Activated T-cell treated with anti-CD3 and anti-CD28 coated beads, Interleukin-2, amount 50 U/mL, for 48 hours (primary cell): ENCODE measurements at regions not wholly inside any gene's neighbourhood (a gene's known extent, or its start where the extent isn't known, plus 50 kb on each side); places are given as distances from the start of the nearest gene placed in this dataset.

ENCODE experiments used
- DNase-seq, 2 experiments: peaks; one replicate each; pipeline ENCODE4 v3.0.0-alpha.2; 2020

DNA sequence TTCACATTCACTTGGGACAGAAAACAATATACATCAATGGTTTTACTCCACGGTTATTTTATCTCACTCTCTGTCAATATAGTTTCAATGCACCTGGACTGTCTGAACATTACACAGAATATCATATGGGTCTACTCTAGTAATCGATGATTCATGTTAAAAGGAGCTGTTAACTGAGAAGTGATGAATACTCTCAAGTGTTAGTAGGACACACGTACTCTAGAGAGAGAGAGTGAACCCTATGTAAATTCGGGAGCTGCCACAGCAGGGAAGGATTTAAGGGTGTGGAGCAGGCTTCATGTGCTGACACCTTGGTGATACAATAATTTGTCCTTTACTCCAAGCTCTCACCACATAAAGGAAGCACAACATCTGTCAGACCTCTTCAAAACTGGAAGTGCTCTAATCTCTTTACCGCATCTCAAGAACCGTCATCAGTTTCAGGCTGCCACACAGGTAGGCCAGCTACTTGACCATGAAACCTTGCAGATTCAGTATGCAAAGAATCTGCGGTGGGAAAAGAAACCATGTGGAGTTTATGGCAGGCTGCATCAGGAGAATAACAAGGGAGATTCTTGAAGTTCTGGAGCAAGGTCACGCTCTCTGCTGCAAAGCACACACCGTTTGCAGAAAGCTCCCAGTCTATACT, 199.2 kb upstream of the TMC3 start:
- no peak for DNase-seq

DNA sequence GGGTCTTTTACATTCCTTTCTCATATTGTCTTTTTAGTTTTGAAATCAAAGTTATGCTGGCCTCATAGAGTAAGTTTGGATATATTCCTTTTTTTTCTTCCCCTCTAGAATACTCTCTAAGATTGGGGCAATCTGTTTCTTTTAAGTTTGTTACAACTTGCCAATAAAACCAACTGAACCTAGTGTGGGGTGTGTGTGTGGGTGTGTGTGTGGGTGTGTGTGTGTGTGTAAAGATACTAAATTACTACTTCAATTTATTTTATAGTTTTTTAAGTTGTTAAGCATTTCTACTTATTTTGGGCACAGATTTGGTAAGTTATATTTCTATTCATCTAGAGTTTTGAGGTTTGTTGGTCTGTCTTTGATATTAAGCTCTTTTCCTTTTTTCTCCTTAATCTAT, 198.2 kb upstream of the TMC3 start:
- no peak for DNase-seq

DNA sequence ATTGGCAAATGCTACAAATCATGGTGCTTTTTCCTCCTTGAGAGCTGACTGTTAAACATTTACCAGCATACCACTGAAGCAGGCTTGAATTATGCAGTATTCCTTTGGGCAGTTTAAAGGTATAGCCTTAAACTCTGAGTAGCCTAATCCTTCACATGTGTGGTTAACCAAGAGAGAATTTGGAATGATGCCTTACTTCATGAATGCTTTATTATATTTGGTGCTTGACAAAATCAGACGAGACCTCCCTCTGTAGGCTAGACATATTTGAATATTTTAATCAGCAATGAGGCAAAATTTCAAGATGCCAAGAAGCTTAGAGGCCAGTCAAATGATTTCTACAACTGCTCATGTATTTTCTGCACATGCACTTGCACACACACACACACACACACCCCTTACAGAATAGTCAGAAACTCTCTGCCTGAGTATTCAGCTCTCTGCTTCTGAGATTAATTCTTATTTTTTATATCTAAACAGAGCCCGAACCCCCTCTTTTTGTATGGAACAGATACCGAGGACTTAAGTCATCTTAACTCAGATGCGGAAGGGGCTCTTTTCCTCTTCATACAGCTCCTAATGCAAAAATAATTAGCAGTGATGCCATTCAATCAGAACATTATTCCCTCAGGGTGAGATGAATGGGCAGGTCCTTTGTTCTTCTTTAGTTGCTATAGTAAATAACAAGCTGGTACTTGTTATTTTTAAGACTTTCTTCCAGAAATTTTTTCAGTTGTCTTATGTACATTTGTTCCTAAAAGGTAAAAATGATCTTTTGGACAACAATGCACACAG, 195.5 kb upstream of the TMC3 start:
- DNase-seq: no peak

DNA sequence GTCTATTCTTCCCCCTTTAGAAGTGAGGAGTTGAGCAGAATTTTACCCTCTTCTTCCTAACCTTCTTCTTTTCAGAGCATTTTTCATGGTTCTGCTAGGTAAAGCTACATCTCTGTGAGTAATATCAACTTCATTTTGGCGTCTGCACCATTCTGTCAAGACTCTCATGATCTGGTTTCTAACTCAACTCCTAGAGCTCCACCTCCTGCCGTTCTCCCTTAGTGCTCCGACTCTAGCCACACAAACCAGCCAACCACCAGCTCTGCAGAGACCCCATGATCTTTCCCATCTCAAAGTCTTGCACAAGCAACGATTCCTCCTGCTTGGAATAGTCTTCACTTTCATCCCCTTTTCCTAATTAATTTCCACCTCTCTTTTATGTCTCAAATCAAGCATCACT, 193.9 kb upstream of the TMC3 start:
- no peak for DNase-seq

DNA sequence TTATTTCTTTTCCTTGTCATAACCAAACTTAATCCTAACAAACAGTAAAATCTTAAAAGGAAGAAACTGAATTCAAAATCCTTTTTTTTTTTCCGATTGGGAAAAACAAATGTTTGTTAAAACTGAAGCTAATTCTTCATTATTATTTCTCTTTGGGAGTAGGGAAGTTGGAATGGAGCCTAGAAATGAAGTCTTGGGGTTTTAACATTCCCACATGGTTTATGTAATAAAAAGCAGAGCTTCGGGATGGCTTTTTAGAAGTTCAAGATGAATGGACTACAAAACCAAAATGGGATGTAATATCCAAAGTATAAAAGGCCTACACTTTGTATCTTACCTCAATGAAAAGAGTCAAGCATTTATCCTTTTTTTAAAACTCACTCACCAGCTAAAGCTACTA, 189.0 kb upstream of the TMC3 start:
- no peak for DNase-seq

DNA sequence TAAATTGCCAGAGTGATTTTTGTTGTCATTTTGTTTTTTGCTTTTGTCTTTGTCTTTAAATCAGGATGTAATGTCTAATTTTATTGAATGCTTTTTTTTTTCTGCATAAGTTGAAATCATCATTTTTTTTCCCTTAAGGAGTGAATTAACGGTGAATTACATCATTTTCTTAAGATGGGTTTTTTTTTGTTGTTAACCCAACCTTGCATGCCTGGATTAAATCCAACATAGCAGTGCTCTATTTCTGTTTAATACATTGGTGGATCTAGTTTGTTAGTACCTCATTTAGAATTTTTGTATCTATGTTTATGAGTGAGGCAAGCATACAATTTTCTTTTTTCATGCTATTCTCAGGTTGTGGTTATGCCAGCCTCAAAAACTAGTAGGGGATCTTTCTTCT, 186.4 kb upstream of the TMC3 start:
- DNase-seq: no peak

DNA sequence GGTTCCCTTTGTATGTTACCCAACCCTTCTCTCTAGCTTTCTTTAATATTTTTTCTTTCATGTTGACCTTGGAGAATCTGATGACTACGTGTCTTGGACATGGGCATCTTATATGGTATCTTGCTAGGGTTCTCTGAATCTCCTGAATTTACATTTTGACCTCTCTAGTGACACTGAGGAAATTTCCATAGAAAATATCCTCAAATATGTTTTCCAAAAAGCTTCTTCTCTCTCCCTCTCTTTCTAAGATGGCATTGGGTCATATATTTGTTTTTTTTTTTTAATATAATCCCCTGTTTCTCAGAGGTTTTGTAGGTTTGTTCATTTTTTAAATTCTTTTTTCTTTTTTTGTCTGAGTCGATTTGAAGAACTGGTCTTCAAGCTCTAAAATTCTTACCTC, 184.0 kb upstream of the TMC3 start:
- DNase-seq: no peak

DNA sequence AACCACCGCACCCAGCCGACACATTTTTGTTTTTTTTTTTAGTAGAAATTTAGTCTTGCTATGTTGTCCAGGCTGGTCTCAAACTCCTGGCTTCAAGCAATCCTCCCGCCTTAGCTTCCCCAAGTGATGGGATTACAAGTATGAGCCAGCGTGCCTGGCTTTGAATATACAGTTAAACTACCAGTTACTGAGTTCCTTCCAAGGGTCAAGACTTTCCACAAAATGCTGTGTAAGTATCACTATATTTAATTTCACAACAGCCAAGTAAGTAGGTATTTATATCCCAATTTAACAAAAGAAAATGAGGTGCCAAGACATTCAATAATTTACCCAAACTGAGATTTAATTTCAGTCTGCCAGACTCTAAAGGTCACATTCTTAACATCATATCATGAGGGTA, 181.3 kb upstream of the TMC3 start:
- DNase-seq: no peak

DNA sequence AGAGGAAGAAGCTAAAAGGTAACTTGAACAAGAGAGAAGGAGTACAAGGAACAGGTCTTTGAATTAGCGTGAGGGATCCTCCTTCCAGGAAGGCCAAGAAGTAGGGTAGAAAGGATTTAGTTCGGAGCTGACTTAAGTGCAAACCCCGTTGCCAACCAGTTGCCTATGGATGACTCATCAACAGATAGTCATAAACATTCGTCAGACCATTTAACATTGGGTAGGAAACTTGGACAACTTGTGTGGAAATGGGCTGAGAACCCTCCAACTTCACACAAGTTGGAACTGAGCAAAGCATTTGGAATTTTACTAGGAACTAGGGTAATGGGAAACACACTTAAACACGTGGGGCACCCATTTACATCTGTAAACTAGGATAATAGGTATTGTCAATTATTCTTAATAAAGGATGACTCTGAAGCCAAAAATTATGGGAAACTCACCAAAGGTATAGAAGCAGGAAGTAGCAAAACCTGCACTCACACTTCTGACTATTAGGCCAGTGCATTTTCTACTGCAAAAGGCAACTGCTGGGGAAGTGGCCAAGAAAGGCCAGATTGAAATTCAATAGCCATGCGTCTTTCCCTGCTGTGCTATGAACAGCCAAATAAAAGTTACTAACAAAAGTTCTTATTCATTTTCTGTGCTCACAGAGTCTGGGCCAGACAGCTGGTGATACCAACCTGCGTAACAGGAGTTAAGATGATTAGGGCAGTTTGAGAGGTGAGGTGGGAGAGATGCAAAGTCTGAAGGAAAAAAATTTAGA, 174.5 kb upstream of the TMC3 start:
- DNase-seq: no peak

DNA sequence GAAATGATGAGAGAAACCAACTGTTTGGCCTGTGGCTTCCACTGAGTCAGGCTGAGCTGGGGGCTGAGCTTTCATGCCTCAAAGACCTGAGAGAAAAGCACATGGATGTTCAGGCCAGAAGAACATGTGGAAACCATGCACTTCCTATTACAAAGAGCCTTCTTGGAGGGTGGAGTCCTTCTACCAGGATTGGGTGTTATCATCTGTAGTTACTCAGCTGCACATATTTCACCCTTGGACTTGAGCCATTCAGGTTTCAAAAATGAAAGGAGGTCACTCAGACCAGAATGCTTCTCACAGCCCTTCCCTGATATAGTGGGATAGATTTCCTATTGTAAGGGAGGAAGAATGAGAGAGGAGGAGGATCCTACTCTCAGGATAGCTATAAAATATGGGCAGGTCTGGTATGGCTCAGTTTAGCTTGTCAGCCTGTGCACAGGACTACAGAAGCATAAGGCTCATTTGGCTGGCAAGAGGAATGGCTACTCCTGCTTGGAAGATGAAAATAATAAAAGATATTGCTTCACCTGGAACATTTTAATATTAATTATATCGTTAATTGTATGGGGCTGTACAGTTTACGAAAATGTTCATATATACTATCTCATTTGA, 173.6 kb upstream of the TMC3 start:
- no peak for DNase-seq

DNA sequence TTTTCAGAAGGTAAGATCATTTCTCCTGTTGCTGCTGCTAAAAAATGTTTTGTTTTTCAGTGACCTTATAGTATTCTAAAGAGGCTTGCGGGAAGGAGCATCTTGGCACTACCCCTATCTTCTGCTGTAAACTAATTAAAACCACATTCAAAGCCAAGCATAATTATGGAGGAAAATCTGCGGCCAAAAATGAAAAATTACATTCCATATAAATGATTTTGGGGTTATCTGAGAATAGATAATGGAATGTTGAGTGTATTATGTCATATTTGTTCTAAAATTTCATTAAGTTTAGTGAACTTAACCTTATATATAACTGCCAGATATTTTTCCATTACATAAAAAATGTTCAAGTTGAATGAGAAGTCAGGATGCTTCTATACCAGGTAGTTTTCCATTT, 170.4 kb upstream of the TMC3 start:
- no peak for DNase-seq

DNA sequence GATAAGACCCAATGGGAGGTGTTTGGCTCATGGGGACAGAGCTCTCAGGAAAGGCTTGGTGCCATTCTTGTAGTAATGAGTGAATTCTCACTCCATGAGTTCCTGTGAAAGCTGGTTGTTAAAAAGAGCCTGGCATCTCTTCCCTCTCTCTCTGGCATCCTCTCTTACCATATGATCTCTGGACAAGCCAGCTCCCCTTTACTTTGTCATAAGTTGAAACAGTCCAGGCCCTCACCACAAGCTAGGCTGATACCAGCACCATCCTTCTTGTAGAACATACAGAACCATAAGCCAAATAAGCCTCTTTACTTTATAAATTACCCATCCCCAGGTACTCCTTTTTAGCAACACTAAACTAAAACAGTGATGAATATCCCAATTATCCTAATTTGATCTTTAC, 166.9 kb upstream of the TMC3 start:
- no peak for DNase-seq

DNA sequence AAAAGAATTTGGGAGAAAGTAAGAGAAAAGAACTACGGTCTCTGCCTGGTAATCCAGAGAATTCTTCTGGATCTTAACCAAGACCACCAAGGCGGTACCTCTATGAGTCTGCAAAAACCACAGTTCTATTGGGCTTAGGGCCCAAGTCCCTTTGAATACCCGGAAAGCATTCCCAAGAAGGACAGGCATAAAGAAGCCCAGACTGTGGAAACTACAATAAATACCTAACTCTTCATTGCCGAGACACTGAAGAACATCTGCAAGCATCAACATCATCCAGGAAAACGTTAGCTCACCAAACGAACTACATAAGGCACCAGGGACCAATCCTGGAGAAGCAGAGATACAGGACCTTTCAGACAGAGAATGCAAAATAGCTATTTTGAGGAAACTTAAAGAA, 162.3 kb upstream of the TMC3 start:
- no peak for DNase-seq

DNA sequence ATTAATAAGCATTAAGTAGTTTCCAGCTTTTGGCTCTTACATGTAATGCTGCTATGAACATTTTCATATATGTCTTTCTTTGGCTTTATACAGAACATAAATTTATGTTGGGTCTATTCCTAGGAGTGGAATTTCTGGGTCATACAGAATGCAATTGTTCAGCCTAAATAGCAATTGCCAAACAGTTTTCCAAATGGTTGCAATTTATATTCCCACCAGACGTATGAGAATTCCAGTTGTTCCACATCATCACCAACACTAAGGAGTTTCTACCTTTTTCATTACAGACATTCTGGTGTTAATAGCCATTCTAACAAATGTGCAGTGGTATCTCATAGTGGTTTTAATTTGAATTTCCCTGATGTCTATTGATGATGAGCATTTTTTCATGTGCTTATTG, 160.1 kb upstream of the TMC3 start:
- no peak for DNase-seq

DNA sequence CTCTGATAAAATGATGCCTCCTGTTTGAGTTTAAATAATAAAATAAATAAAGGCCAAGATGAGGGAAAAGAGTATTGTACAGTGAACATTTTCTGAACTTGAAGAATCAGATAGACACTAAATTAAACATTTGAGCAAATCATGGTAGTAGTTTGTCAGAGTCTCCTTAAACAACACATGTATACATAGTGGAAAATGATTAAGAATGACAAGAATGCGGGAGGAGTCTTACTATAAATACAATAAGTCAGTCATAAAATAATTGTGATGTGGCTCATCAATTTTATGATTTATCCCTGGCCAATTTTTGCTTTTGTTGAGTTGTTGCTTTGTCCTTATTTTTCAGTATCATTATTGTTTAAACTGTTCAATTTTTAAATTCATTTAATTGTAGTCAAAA, 158.0 kb upstream of the TMC3 start:
- DNase-seq: no peak

DNA sequence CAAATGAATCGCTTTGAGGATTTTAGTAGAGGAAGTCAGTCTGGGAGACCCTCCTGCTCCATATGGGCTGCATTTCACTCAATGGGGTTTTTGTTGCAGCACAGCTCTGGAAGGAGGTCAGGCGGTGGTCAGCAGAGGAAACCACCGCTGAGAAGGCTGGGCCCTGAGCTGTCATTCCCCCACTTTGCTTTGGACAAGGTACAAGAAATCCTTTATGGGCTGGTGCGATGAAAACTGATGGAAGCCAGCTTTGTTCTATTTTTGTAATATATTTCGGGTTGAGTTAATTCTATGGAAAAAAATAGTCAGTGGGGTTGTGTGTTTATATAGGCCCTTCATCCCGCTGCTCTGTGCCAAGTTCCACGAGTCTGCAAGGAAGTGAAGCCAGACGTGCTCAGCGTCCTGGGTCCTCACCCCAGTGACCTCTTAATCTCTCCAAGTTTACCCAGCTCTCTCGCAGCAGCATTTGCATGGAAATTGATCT, 157.1 kb upstream of the TMC3 start:
- no peak for DNase-seq

DNA sequence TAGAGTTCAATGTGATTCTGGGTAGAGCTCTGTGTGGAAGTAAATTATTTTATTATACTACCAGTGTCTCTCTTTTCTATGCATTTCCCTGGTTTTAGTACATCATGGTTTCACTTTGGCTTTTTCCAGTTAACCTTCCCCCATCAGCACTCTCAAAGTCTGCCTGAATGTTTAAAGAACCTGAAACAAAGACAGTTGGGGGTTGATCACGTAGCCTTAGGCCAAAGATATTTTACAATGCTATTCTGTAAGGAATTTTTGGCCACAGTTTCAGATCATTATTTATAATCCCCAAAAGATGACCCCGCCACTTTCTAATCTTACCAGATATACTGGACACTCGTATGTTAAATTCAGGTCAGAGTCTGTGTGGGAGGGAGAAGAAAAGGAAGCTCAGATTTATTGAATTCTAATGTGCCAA, 156.3 kb upstream of the TMC3 start:
- DNase-seq: no peak

DNA sequence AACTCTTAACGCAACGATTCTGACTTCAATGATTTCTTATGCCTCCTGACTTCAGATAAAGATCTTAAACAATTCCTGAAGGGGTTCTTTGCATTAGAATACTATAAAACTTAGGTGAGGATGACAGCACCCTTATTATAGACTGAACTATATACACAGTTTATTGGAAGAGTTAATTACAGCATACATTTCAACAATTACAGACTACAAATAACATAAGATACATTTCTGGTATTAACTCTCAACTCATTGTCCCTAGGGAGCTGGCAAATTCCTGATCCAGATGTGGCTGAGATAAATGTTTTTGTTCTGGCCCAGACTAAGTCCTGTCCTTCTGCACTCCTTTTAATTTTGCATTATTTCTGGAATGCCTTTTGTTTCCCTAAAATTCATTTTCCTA, 155.5 kb upstream of the TMC3 start:
- no peak for DNase-seq

DNA sequence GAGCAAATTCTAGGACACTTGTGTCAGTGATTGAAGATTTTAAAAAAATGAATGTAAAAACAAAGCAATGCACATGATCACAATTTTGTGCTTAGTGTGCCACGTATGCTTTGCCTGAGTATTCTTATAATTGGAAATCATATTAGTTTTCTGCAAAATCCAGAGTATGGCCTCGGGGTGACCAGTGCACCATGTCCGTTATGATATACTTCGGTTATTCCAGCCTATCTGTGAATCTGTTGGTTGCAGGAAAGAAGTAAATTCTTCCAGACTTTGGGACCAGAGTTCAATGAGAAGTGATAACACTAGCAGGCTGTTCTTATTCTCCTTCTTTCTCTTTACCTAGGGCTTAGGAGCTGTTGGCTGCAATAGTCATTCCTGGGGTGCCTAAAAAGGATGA, 152.0 kb upstream of the TMC3 start:
- no peak for DNase-seq

DNA sequence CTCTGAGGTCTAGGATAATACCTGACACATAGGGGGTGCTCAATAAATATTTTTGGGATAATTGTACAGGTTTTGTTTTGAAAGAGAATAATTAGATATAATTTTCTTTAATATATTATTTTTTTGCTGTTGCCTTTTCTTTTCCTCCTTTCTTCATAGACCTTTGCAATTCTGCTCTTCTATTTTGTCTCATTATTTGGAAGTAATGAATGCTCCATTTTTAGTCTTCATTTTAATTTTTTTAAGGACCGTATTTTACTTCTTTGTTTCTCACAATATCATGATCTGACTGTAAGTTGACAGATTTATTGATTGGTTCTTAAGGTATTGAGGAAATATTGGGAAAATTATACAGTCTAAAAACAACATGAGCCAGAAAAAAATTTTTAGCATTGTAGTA, 150.5 kb upstream of the TMC3 start:
- DNase-seq: no peak

DNA sequence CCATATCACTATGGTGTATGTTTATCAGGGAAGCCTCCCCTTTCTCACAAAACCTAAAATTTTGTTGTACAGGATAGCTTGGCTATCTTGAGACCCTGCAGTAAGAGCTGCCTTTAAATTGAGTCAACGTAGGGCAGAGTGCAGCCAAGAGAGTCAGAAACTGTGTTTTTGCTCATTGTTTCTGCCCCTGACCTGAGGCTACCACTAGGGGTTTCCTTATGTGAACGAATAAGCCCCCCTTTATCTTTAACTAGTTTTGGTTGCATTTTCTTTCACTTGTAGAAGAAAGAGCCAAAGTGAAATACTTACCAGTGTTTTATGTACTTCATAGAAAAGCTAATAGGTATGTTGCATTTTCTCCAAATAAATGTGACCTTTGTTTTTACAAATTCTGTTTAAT, 149.9 kb upstream of the TMC3 start:
- DNase-seq: no peak

DNA sequence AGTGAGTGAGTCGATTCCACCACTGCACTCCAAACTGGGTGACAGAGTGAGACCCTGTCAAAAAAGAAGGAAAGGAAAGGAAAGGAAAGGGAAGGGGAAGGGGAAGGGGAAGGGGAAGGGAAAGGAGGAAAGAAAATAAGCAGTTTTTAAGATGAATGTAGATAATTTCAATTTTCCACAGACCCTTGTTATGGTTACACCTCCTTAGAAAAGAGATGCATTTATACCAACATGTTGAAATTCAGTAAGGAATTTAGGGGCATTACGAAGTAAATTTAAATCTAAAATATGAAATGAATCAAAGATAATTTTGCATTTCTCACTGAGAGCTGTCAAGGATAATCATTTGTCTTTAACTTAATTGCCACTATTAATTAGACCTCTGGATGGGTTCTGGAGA, 146.5 kb upstream of the TMC3 start:
- DNase-seq: no peak

DNA sequence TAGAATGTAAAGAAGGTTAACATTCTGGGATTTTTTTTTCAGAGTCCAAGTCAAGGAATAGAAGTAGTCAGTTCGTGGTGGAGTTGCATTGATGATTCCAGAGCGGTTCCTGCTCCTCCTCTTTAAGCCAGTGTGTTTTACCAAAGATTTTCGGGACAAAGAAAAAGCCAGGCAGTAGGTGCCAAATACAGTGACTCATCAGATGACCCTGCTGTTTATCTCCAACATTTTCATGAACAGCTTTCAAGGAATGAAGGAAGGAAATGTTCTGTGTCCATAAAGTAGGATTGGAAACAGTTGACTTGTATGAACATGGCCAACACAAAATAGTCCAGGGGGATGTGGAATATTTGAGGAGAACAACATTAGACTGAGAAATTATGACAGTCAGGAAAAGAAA, 142.4 kb upstream of the TMC3 start:
- DNase-seq: no peak

DNA sequence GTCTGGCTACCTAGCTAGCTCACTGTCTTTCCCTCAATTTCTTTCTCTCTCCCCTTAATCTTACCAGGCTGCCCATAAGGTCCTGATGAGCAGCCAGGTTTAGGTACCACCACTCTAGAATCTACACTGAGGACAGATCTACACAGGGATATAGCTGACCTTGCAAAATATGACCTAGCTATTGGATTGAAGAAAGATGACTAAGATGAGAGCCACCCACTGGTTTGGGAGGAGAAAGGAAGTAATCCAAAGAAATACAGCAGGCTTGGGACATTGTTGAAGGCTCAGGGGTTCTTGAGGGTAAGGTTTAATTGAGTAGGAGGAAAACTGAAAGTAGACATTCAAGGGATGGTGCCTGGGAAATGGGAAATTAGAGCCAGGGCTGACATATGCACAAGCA, 142.0 kb upstream of the TMC3 start:
- DNase-seq: no peak
